ENCODE measurements at regions not wholly inside any gene's neighbourhood (a gene's known extent, or its start where the extent isn't known, plus 50 kb on each side); places are given as distances from the start of the nearest gene placed in this dataset.

- Histone ChIP-seq H3K27me3 (ENCODE audit: control insufficient read depth in 2 of 2, insufficient read depth in 2 of 2, low read length in 2 of 2) (no peaks in the 10 kb centered on the region), H3K9ac (replicated peaks; ENCODE audit: extremely low read depth, insufficient read depth, low read length) (no peak overlapping the region), H3K9me3 (replicated peaks; ENCODE audit: control insufficient read depth, insufficient read depth, low read length) (no peaks in the 10 kb centered on the region), H3K4me2 (ENCODE audit: insufficient read depth, low read length) (no peak overlapping the region), H3K36me3 (ENCODE audit: control insufficient read depth in 2 of 2, extremely low read depth in 1 of 2, insufficient read depth in 2 of 2, low read length in 2 of 2) (no peaks in the 10 kb centered on the region), H2AFZ (ENCODE audit: low read depth, low read length) (no peak overlapping the region), H3K4me1 (ENCODE audit: control insufficient read depth, extremely low read depth, insufficient read depth, low read length) (no peaks in the 10 kb centered on the region), H3K79me2 (ENCODE audit: control insufficient read depth, insufficient read depth, low read length) (no peaks in the 10 kb centered on the region), H3K4me3 (replicated peaks in 1 of 3; ENCODE audit: insufficient read depth in 1 of 3, low read depth in 1 of 3, low read length in 3 of 3) (no peak overlapping the region), H3K27ac (ENCODE audit: insufficient read depth, low read depth, low read length) (no peak overlapping the region), H4K20me1 (replicated peaks; ENCODE audit: control insufficient read depth, extremely low read depth, insufficient read depth, low read length) (no peaks in the 10 kb centered on the region), H3K9me1 (replicated peaks; ENCODE audit: control insufficient read depth, extremely low read depth, insufficient read depth, low read length) (no peaks in the 10 kb centered on the region)
- ChIA-PET CTCF (no interaction called here), POLR2A (no interaction called here)
- BruUV-seq (replicated peaks) = no TSS peak
- DNase-seq (ENCODE audit: low read depth, low spot score) (no peak), FAIRE-seq (no peak)
- intact Hi-C loops (cut with micrococcal nuclease) = no loop called here
- dilution Hi-C loops (cut with MboI; ENCODE audit: extremely low pct_ligation_motif_present, low sequenced_read_pairs) = no loop called here
- TF ChIP-seq MYC (IDR thresholded peaks at IDR 0.05; ENCODE audit: low read depth, low read length) = no peak
- TF ChIP-seq FOS (IDR thresholded peaks at IDR 0.05; ENCODE audit: borderline replicate concordance, insufficient read depth, low read length) = no peak
- no peak for TF ChIP-seq JUN (IDR thresholded peaks at IDR 0.05; ENCODE audit: borderline replicate concordance, insufficient read depth, insufficient read length, low read depth)
These were observed 69.6 kb upstream of the FOXA2 start for GRCh38 chr20:22653658-22654642.

GRCh38 chr20:22663528-22664025 lies 79.2 kb upstream of the FOXA2 start:
- H3K9me1 ChIP-seq (replicated peaks; ENCODE audit: control insufficient read depth, extremely low read depth, insufficient read depth, low read length) = no peaks in the 10 kb centered on the region
- H3K4me3 ChIP-seq (replicated peaks in 1 of 3; ENCODE audit: insufficient read depth in 1 of 3, low read depth in 1 of 3, low read length in 3 of 3) = no peak overlapping the region
- no peaks in the 10 kb centered on the region for H3K9me3 ChIP-seq (replicated peaks; ENCODE audit: control insufficient read depth, insufficient read depth, low read length)
- H3K36me3 ChIP-seq (ENCODE audit: control insufficient read depth in 2 of 2, extremely low read depth in 1 of 2, insufficient read depth in 2 of 2, low read length in 2 of 2) = no peaks in the 10 kb centered on the region
- no peak for DNase-seq (ENCODE audit: low read depth, low spot score)
- H3K27ac ChIP-seq (ENCODE audit: insufficient read depth, low read depth, low read length) = no peak overlapping the region
- BruUV-seq (replicated peaks) = no TSS peak
- intact Hi-C loops (cut with micrococcal nuclease) = no loop called here
- H3K4me1 ChIP-seq (ENCODE audit: control insufficient read depth, extremely low read depth, insufficient read depth, low read length) = no peaks in the 10 kb centered on the region
- TF ChIP-seq POLR2AphosphoS5 (IDR thresholded peaks at IDR 0.05; ENCODE audit: insufficient read depth, low read depth, low read length) (no peak), POLR2A (IDR thresholded peaks at IDR 0.05; ENCODE audit: low read depth, low read length) (no peak), CTCF (IDR thresholded peaks at IDR 0.05; ENCODE audit: extremely low read depth in 1 of 2, insufficient read depth in 1 of 2, low read depth in 1 of 2, low read length in 2 of 2) (no peak), GATA2 (IDR thresholded peaks at IDR 0.05; ENCODE audit: insufficient read depth, insufficient read length, low read depth, low read length) (no peak), MYC (IDR thresholded peaks at IDR 0.05; ENCODE audit: low read depth, low read length) (no peak), EZH2 (IDR thresholded peaks at IDR 0.05; ENCODE audit: borderline replicate concordance, low read depth, low read length, severe bottlenecking) (no peak), JUN (IDR thresholded peaks at IDR 0.05; ENCODE audit: borderline replicate concordance, insufficient read depth, insufficient read length, low read depth) (no peak), FOS (IDR thresholded peaks at IDR 0.05; ENCODE audit: borderline replicate concordance, insufficient read depth, low read length) (no peak)
- TF ChIP-seq, protein P1, sequence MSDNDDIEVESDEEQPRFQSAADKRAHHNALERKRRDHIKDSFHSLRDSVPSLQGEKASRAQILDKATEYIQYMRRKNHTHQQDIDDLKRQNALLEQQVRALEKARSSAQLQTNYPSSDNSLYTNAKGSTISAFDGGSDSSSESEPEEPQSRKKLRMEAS (IDR thresholded peaks at IDR 0.05; ENCODE audit: insufficient read depth, insufficient read length) = no peak
- no peaks in the 10 kb centered on the region for H3K79me2 ChIP-seq (ENCODE audit: control insufficient read depth, insufficient read depth, low read length)
- no peak overlapping the region for H2AFZ ChIP-seq (ENCODE audit: low read depth, low read length)
- no peak for FAIRE-seq
- ChIA-PET CTCF (interaction anchor here (1.7 kb wide), 1 partner anchor 324 kb away, joined by 6 read pairs; no protein-coding TSS in a partner anchor), POLR2A (no interaction called here)
- dilution Hi-C loops (cut with MboI; ENCODE audit: extremely low pct_ligation_motif_present, low sequenced_read_pairs) = no loop called here
- H3K9ac ChIP-seq (replicated peaks; ENCODE audit: extremely low read depth, insufficient read depth, low read length) = no peak overlapping the region
- no peaks in the 10 kb centered on the region for H3K27me3 ChIP-seq (ENCODE audit: control insufficient read depth in 2 of 2, insufficient read depth in 2 of 2, low read length in 2 of 2)
- no peaks in the 10 kb centered on the region for H4K20me1 ChIP-seq (replicated peaks; ENCODE audit: control insufficient read depth, extremely low read depth, insufficient read depth, low read length)
- no peak overlapping the region for H3K4me2 ChIP-seq (ENCODE audit: insufficient read depth, low read length)

All from endothelial cell of umbilical vein (primary cell).